ENCODE measurements at regions not wholly inside any gene's neighbourhood (a gene's known extent, or its start where the extent isn't known, plus 50 kb on each side); places are given as distances from the start of the nearest gene placed in this dataset.
"Not testable (repeated sequence)": the region's sequence is repeated elsewhere in the genome, so short reads cannot be mapped to it uniquely, and the experiment has no call there.

GRCh38 chr2:111660811-111661210 lies 223.2 kb downstream of the ANAPC1 start:
- DNase-seq = no peak

GRCh38 chr2:111661286-111661940 lies 222.6 kb downstream of the ANAPC1 start:
- no peak for DNase-seq

GRCh38 chr2:111662039-111662770 lies 221.8 kb downstream of the ANAPC1 start:
- peak; percentile 75 for DNase-seq

GRCh38 chr2:111662771-111663470 lies 221.1 kb downstream of the ANAPC1 start:
- DNase-seq = no peak

- DNase-seq = peak; percentile 45
Observed at GRCh38 chr2:111663471-111664274, 220.3 kb downstream of the ANAPC1 start.

GRCh38 chr2:111664275-111664850 lies 219.6 kb downstream of the ANAPC1 start:
- DNase-seq = no peak

GRCh38 chr2:111665011-111665410 lies 219.0 kb downstream of the ANAPC1 start:
- DNase-seq = no peak

- no peak for DNase-seq
Observed at GRCh38 chr2:111665551-111666116, 218.4 kb downstream of the ANAPC1 start.

- no peak for DNase-seq
Observed at GRCh38 chr2:111666160-111666559, 217.8 kb downstream of the ANAPC1 start.

GRCh38 chr2:111667001-111667400 lies 217.0 kb downstream of the ANAPC1 start:
- no peak for DNase-seq

GRCh38 chr2:111667542-111668273 lies 216.3 kb downstream of the ANAPC1 start:
- DNase-seq = peak; percentile 70

GRCh38 chr2:111668274-111668616 lies 215.7 kb downstream of the ANAPC1 start:
- DNase-seq = no peak

- no peak for DNase-seq
Observed at GRCh38 chr2:111668741-111669140, 215.3 kb downstream of the ANAPC1 start.

GRCh38 chr2:111669928-111670695 lies 213.9 kb downstream of the ANAPC1 start:
- no peak for DNase-seq

- no peak for DNase-seq
Observed at GRCh38 chr2:111670776-111671175, 213.2 kb downstream of the ANAPC1 start.

GRCh38 chr2:111671426-111672150 lies 212.4 kb downstream of the ANAPC1 start:
- DNase-seq = no peak

GRCh38 chr2:111672641-111673040 lies 211.4 kb downstream of the ANAPC1 start:
- DNase-seq = not testable (repeated sequence)

GRCh38 chr2:111673526-111673925 lies 210.5 kb downstream of the ANAPC1 start:
- no peak for DNase-seq

GRCh38 chr2:111675419-111676194 lies 208.4 kb downstream of the ANAPC1 start:
- no peak for DNase-seq

Data from fibroblast of skin of right quadriceps (primary cell).